ENCODE measurements at regions not wholly inside any gene's neighbourhood (a gene's known extent, or its start where the extent isn't known, plus 50 kb on each side); places are given as distances from the start of the nearest gene placed in this dataset.

DNA sequence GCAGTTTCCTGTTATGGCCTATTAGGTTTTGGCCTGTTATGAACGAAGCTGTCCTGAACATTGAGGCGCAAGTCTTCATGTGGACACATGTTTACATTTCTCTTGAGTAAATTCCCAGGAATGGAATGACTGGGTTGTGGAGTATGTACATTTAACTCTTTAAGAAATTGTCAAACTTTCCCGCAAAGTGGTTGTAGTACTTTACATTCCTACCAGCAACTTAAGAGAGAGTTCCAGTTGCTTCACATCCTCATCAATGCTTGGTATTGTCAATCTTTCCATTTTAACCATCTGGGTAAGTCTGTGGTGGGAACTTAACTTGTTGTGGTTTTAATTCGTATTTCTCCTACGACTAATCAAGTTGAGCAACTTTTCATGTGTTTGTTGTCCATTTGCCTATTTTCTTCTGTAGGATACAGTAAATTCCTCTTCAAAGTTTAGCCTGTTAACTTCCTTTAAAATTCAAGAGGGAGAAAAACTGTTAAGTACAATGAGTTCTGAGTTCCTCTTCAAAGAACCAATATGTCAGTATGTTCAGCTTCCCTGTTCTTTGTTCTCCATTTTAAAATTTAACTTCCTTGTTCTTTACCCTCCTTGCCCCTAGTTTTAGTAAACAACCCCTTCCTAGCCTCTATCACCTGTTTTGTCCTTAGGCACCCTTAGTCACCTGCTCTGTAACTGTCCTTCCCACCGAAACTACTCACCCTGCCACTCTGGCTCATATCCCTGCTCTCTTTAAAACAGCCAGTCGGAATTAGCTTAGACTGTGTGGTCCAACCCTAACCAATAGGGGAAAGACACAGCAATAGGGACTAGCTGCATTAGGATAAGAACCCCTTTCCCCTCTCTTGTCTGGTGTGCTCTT is 74.0 kb downstream of the FAM241B start:
- TF ChIP-seq, protein P1, sequence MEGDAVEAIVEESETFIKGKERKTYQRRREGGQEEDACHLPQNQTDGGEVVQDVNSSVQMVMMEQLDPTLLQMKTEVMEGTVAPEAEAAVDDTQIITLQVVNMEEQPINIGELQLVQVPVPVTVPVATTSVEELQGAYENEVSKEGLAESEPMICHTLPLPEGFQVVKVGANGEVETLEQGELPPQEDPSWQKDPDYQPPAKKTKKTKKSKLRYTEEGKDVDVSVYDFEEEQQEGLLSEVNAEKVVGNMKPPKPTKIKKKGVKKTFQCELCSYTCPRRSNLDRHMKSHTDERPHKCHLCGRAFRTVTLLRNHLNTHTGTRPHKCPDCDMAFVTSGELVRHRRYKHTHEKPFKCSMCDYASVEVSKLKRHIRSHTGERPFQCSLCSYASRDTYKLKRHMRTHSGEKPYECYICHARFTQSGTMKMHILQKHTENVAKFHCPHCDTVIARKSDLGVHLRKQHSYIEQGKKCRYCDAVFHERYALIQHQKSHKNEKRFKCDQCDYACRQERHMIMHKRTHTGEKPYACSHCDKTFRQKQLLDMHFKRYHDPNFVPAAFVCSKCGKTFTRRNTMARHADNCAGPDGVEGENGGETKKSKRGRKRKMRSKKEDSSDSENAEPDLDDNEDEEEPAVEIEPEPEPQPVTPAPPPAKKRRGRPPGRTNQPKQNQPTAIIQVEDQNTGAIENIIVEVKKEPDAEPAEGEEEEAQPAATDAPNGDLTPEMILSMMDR (IDR thresholded peaks at IDR 0.05; ENCODE audit: extremely low read depth, insufficient read depth, missing control alignments) = no peak
- no peak for DNase-seq (ENCODE audit: low spot score)
- in situ Hi-C loops (cut with MboI; ENCODE audit: low pct_unique_long_range_greater_than_20kb, low sequenced_read_pairs, unreplicated experiment) = no loop called here

DNA sequence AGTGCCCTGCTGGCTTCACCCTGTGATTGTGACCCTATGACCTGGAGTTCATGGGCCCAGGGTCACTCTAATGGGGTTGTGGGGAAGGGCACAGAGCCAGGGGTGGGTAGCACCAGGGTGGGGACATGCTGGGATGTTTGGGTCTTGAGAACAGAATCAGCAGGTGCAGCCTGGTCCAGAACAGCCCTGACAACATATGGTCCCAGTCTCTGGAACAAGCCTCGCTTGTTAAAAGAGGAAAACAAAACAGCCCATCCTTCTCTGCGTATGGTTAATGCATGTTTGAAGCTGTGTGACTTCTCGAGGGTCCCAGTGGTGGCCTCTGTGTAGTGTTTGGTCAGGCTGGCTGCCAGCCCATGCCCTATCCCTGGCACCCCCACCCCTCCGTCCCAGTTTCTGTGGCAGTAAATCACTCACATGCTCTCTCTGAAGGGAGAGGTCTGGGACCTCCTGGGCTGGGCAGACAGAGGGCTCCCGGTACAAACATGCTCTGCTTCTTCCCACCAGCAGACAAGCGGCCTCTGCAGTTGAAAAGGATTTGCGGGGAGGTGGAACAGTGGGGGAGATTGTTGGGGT is 79.4 kb downstream of the FAM241B start:
- no peak for DNase-seq (ENCODE audit: low spot score)
- in situ Hi-C loops (cut with MboI; ENCODE audit: low pct_unique_long_range_greater_than_20kb, low sequenced_read_pairs, unreplicated experiment) = no loop called here
- TF ChIP-seq, protein P1 (IDR thresholded peaks at IDR 0.05; ENCODE audit: extremely low read depth, insufficient read depth, missing control alignments) = no peak

DNA sequence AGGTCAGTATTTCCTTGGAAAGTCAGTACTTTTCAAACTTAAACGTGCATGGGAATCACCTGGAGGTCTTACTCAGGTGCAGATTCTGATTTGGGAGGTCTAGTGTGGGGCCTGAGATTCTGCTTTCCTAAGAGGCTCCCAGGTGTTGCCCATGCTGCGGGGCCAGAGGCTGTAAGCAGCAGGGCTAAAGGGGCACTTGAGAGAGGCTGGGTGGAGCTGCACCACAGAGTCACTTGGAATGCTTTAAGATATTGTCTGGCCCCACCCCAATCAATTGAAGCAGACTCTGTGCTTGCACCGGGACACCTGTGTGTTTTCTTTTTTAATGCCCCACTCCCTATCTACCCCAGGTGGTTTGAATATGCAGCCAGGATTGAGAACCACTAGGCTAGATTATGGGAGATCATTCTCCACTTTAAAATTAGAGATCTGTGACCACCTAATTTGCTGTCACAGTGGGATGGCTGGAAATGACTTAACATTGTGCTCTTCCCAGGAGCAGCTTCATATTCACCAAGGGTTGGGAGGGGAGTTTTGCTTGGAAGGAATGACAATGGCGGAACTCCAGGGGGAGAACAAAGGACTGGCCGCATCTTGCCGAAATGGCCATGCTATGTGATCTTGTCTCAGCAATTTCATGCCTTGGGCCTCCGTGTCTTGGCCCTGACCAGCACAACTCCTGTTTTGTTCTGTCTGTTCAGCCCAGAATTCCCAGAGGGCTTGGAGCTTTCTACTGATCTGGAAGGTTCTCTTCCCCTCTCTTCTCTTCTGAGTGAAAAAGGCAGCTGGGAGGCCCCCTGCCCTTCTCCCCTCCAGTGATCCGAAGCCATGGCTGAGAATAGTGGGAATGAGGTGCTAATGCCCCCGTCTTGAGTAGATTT is 80.2 kb downstream of the FAM241B start:
- DNase-seq (ENCODE audit: low spot score) = no peak
- TF ChIP-seq, protein P1 (IDR thresholded peaks at IDR 0.05; ENCODE audit: extremely low read depth, insufficient read depth, missing control alignments) = no peak
- in situ Hi-C loops (cut with MboI; ENCODE audit: low pct_unique_long_range_greater_than_20kb, low sequenced_read_pairs, unreplicated experiment) = no loop called here

DNA sequence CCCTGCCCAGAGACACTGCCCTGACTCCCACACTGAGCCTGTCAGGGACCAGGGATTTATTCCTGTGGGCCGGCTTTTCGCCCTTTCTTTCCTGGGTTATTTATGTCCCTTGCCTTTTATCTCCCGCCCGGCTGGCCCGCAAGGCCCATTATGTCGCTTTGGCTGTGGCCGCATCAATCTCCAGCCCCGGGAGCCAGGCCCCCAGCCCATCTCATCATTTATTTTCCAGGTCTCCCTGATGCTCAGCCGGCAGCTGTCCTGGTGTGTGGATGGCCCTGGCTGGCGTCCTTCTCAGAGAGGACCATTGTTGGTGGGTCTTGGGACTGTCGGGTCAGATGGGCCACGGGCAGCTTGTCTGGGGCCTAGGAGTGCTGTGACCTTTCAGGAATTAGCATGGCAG is 82.3 kb downstream of the FAM241B start:
- no peak for DNase-seq (ENCODE audit: low spot score)
- TF ChIP-seq, protein P1 (IDR thresholded peaks at IDR 0.05; ENCODE audit: extremely low read depth, insufficient read depth, missing control alignments) = no peak
- in situ Hi-C loops (cut with MboI; ENCODE audit: low pct_unique_long_range_greater_than_20kb, low sequenced_read_pairs, unreplicated experiment) = no loop called here

DNA sequence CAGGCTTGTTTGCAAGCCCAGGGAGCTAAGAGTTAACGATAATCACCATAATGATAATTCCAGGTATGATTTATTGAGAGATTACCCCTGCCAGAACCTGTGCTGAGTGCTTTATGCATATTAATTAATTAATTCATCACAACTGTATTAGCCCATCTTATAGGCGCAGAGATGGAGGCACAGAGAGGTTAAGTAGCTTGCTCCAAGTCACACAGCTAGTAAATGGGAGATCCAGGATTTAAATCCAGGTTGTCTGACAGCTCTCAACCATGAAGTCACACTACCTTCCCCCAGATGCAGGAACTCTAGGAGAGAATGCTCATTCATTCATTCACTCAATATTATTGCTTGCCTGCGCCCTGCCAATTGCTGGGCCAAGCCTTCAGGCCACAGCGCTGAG is 84.5 kb downstream of the FAM241B start:
- in situ Hi-C loops (cut with MboI; ENCODE audit: low pct_unique_long_range_greater_than_20kb, low sequenced_read_pairs, unreplicated experiment) = no loop called here

More for the DNA sequence above, 84.5 kb downstream of the FAM241B start:
- DNase-seq (ENCODE audit: low spot score) = no peak
- TF ChIP-seq, protein P1 (IDR thresholded peaks at IDR 0.05; ENCODE audit: extremely low read depth, insufficient read depth, missing control alignments) = no peak

Data from GM13977 (cell line).